C4-2B (cell line): ENCODE measurements at regions not wholly inside any gene's neighbourhood (a gene's known extent, or its start where the extent isn't known, plus 50 kb on each side); places are given as distances from the start of the nearest gene placed in this dataset.
"Not testable (repeated sequence)": the region's sequence is repeated elsewhere in the genome, so short reads cannot be mapped to it uniquely, and the experiment has no call there.

Experiments
- CTCF ChIP-seq: fragments of 450-650 bp; conservative IDR thresholded peaks from 2 replicates; pipeline ENCODE4 v1.5.1; 2017; ENCODE audit warnings: mild to moderate bottlenecking
- ZFX ChIP-seq: fragments of 450-650 bp; IDR thresholded peaks from 2 replicates; pipeline ENCODE4 v1.6.1; 2017

- not testable (repeated sequence) for TF ChIP-seq CTCF, ZFX
Measured at GRCh38 chrX:3919668-3920423, 206.4 kb upstream of the PRKX start.
